Upper lobe of left lung (tissue), 4 donors: ENCODE measurements at regions not wholly inside any gene's neighbourhood (a gene's known extent, or its start where the extent isn't known, plus 50 kb on each side); places are given as distances from the start of the nearest gene placed in this dataset.

Source experiments
- CTCF ChIP-seq, 6 experiments: fragments of 450-650 bp in 4 of 6; fragments of 200-600 bp in 2 of 6; sonication (generic) in 2 of 6; IDR thresholded peaks; one replicate each; pipeline ENCODE4 v1.5.1; 2016 to 2019; ENCODE audit warnings: antibody characterized with exemption in 6 of 6
- EP300 ChIP-seq, 4 donors: sonication (generic); formaldehyde crosslinking; IDR thresholded peaks; one replicate each; pipeline ENCODE4 v1.5.1; 2017; ENCODE audit warnings: antibody characterized with exemption in 4 of 4, control low read depth in 2 of 4
- POLR2A ChIP-seq, 4 donors: fragments of 450-650 bp; IDR thresholded peaks; one replicate each; pipeline ENCODE4 v1.5.1; 2016 to 2017; ENCODE audit warnings: antibody characterized with exemption in 4 of 4, mild to moderate bottlenecking in 2 of 4
- POLR2AphosphoS5 ChIP-seq, 2 donors: sonication (generic); formaldehyde crosslinking; IDR thresholded peaks; one replicate each; pipeline ENCODE4 v1.5.1; 2017; ENCODE audit warnings: antibody characterized with exemption in 2 of 2

DNA sequence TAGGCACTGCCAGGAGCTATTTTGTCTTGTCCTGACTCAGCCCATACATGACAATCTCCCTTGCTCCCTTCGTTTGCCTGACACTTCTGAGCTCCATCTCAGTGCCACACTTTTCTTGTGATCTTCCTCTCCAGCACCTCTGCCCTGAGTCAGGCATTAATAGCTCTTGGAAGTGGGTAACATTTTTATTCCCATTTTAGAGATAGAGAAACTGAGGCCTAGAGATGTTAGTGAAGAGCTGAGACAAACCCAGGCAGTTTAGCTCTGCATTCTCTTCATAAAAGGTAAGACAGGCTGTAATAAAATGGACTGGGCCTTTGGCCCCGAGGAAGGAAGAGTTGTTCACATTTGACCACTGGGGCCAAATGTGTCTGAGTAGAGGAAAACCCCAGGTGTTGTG is 167.4 kb downstream of the DHX35 start:
- TF ChIP-seq POLR2A (IDR thresholded peaks at IDR 0.05) = no peak
- no peak for TF ChIP-seq CTCF (IDR thresholded peaks at IDR 0.05)
- no peak for TF ChIP-seq POLR2AphosphoS5 (IDR thresholded peaks at IDR 0.05)
- no peak for TF ChIP-seq EP300 (IDR thresholded peaks at IDR 0.05)
